ENCODE measurements at regions not wholly inside any gene's neighbourhood (a gene's known extent, or its start where the extent isn't known, plus 50 kb on each side); places are given as distances from the start of the nearest gene placed in this dataset.

- TF ChIP-seq CTCF (conservative IDR thresholded peaks at IDR 0.05) (no peak), EZH2 (IDR thresholded peaks at IDR 0.05; ENCODE audit: low read depth) (no peak)
Measured at GRCh38 chr11:119940401-119940976, 197.4 kb downstream of the TRIM29 start.
